Activated naive CD8-positive, alpha-beta T cell treated with anti-CD3 and anti-CD28 coated beads for 36 hours (primary cell): ENCODE measurements at regions not wholly inside any gene's neighbourhood (a gene's known extent, or its start where the extent isn't known, plus 50 kb on each side); places are given as distances from the start of the nearest gene placed in this dataset.

Experiments used
- DNase-seq: peaks from one replicate; pipeline ENCODE4 v3.0.0; 2021
- H3K27ac Mint-ChIP-seq: one replicate; pipeline ENCODE4 v1.8.0; 2022; ENCODE audit warnings: mild to moderate bottlenecking, moderate library complexity, mixed read lengths
- H3K27me3 Mint-ChIP-seq: one replicate; pipeline ENCODE4 v1.8.0; 2022; ENCODE audit warnings: mild to moderate bottlenecking, mixed read lengths
- H3K36me3 Mint-ChIP-seq: one replicate; pipeline ENCODE4 v1.8.0; 2021; ENCODE audit warnings: mild to moderate bottlenecking, mixed read lengths
- H3K4me1 Mint-ChIP-seq: one replicate; pipeline ENCODE4 v1.8.0; 2021; ENCODE audit warnings: mixed read lengths
- H3K4me3 Mint-ChIP-seq: one replicate; pipeline ENCODE4 v1.8.0; 2022; ENCODE audit warnings: mild to moderate bottlenecking, moderate library complexity, mixed read lengths
- H3K9me3 Mint-ChIP-seq: one replicate; pipeline ENCODE4 v1.8.0; 2022; ENCODE audit warnings: mixed read lengths

- H3K9me3 Mint-ChIP-seq = no peaks in the 10 kb centered on the region
- no peaks in the 10 kb centered on the region for H3K36me3 Mint-ChIP-seq
- no peaks in the 10 kb centered on the region for H3K4me1 Mint-ChIP-seq
- H3K4me3 Mint-ChIP-seq = no peak overlapping the region
- no peak for DNase-seq
- H3K27me3 Mint-ChIP-seq = peaks cover 4% of the 10 kb centered on the region
- H3K27ac Mint-ChIP-seq = no peak overlapping the region
These were observed 193.2 kb upstream of the MPHOSPH6 start for GRCh38 chr16:82363026-82363816.

GRCh38 chr16:82361885-82362284, 191.9 kb upstream of the MPHOSPH6 start:
- no peak overlapping the region for H3K4me3 Mint-ChIP-seq
- H3K9me3 Mint-ChIP-seq = no peaks in the 10 kb centered on the region
- H3K27ac Mint-ChIP-seq = no peak overlapping the region
- no peaks in the 10 kb centered on the region for H3K36me3 Mint-ChIP-seq
- H3K4me1 Mint-ChIP-seq = no peaks in the 10 kb centered on the region
- peaks cover 5% of the 10 kb centered on the region for H3K27me3 Mint-ChIP-seq
- DNase-seq = no peak

GRCh38 chr16:82360024-82360783, 190.2 kb upstream of the MPHOSPH6 start:
- Mint-ChIP-seq H3K36me3 (no peaks in the 10 kb centered on the region), H3K4me3 (no peak overlapping the region)

GRCh38 chr16:82358606-82359221, 188.7 kb upstream of the MPHOSPH6 start:
- no peak overlapping the region for H3K27ac Mint-ChIP-seq
- no peak for DNase-seq
- no peaks in the 10 kb centered on the region for H3K4me1 Mint-ChIP-seq
- no peaks in the 10 kb centered on the region for H3K36me3 Mint-ChIP-seq
- H3K27me3 Mint-ChIP-seq = peaks cover 5% of the 10 kb centered on the region
- H3K9me3 Mint-ChIP-seq = no peaks in the 10 kb centered on the region
- H3K4me3 Mint-ChIP-seq = no peak overlapping the region

More at GRCh38 chr16:82360024-82360783, 190.2 kb upstream of the MPHOSPH6 start:
- no peak for DNase-seq
- H3K4me1 Mint-ChIP-seq = no peaks in the 10 kb centered on the region
- H3K27ac Mint-ChIP-seq = no peak overlapping the region
- peaks cover 5% of the 10 kb centered on the region for H3K27me3 Mint-ChIP-seq
- H3K9me3 Mint-ChIP-seq = no peaks in the 10 kb centered on the region

GRCh38 chr16:82358161-82358560, 188.1 kb upstream of the MPHOSPH6 start:
- H3K27me3 Mint-ChIP-seq = peaks cover 5% of the 10 kb centered on the region
- no peak overlapping the region for H3K4me3 Mint-ChIP-seq
- no peak for DNase-seq
- no peak overlapping the region for H3K27ac Mint-ChIP-seq
- H3K9me3 Mint-ChIP-seq = no peaks in the 10 kb centered on the region
- H3K4me1 Mint-ChIP-seq = no peaks in the 10 kb centered on the region
- no peaks in the 10 kb centered on the region for H3K36me3 Mint-ChIP-seq

- peaks cover 5% of the 10 kb centered on the region for H3K27me3 Mint-ChIP-seq
- no peak for DNase-seq
- no peak overlapping the region for H3K27ac Mint-ChIP-seq
- no peak overlapping the region for H3K4me3 Mint-ChIP-seq
- H3K4me1 Mint-ChIP-seq = no peaks in the 10 kb centered on the region
- no peaks in the 10 kb centered on the region for H3K9me3 Mint-ChIP-seq
- no peaks in the 10 kb centered on the region for H3K36me3 Mint-ChIP-seq
These were observed 187.2 kb upstream of the MPHOSPH6 start for GRCh38 chr16:82357237-82357636.

GRCh38 chr16:82350560-82350959, 180.5 kb upstream of the MPHOSPH6 start:
- Mint-ChIP-seq H3K4me1 (no peaks in the 10 kb centered on the region), H3K36me3 (no peaks in the 10 kb centered on the region), H3K27me3 (no peaks in the 10 kb centered on the region), H3K27ac (no peak overlapping the region), H3K9me3 (no peaks in the 10 kb centered on the region), H3K4me3 (no peak overlapping the region)
- DNase-seq = no peak

GRCh38 chr16:82345318-82345717, 175.3 kb upstream of the MPHOSPH6 start:
- Mint-ChIP-seq H3K27ac (no peak overlapping the region), H3K4me3 (no peak overlapping the region), H3K27me3 (peaks cover 17% of the 10 kb centered on the region), H3K9me3 (no peaks in the 10 kb centered on the region), H3K36me3 (no peaks in the 10 kb centered on the region), H3K4me1 (no peaks in the 10 kb centered on the region)
- no peak for DNase-seq

- no peak for DNase-seq
- Mint-ChIP-seq H3K9me3 (no peaks in the 10 kb centered on the region), H3K27me3 (peaks cover 24% of the 10 kb centered on the region), H3K36me3 (no peaks in the 10 kb centered on the region), H3K4me1 (no peaks in the 10 kb centered on the region), H3K4me3 (no peak overlapping the region), H3K27ac (no peak overlapping the region)
These were observed 174.1 kb upstream of the MPHOSPH6 start for GRCh38 chr16:82344157-82344556.

GRCh38 chr16:82341146-82341669, 171.2 kb upstream of the MPHOSPH6 start:
- Mint-ChIP-seq H3K4me1 (no peaks in the 10 kb centered on the region), H3K27ac (no peak overlapping the region), H3K4me3 (no peak overlapping the region), H3K36me3 (no peaks in the 10 kb centered on the region), H3K27me3 (peaks cover 24% of the 10 kb centered on the region), H3K9me3 (no peaks in the 10 kb centered on the region)
- no peak for DNase-seq

- peaks cover 24% of the 10 kb centered on the region for H3K27me3 Mint-ChIP-seq
- H3K27ac Mint-ChIP-seq = no peak overlapping the region
- no peak for DNase-seq
- H3K4me1 Mint-ChIP-seq = no peaks in the 10 kb centered on the region
- H3K9me3 Mint-ChIP-seq = no peaks in the 10 kb centered on the region
- no peaks in the 10 kb centered on the region for H3K36me3 Mint-ChIP-seq
- H3K4me3 Mint-ChIP-seq = no peak overlapping the region
These were observed 170.5 kb upstream of the MPHOSPH6 start for GRCh38 chr16:82340531-82340930.

- H3K9me3 Mint-ChIP-seq = no peaks in the 10 kb centered on the region
- no peaks in the 10 kb centered on the region for H3K36me3 Mint-ChIP-seq
- no peak overlapping the region for H3K27ac Mint-ChIP-seq
- DNase-seq = no peak
- H3K27me3 Mint-ChIP-seq = peaks cover 17% of the 10 kb centered on the region
- no peak overlapping the region for H3K4me3 Mint-ChIP-seq
- H3K4me1 Mint-ChIP-seq = no peaks in the 10 kb centered on the region
These were observed 167.3 kb upstream of the MPHOSPH6 start for GRCh38 chr16:82337355-82337754.

- no peak overlapping the region for H3K27ac Mint-ChIP-seq
- no peak overlapping the region for H3K4me3 Mint-ChIP-seq
- H3K9me3 Mint-ChIP-seq = no peaks in the 10 kb centered on the region
These were observed 162.1 kb upstream of the MPHOSPH6 start for GRCh38 chr16:82331974-82332750.

GRCh38 chr16:82331397-82331796, 161.4 kb upstream of the MPHOSPH6 start:
- Mint-ChIP-seq H3K27ac (no peak overlapping the region), H3K9me3 (no peaks in the 10 kb centered on the region), H3K36me3 (peaks cover 3% of the 10 kb centered on the region), H3K27me3 (peaks cover 3% of the 10 kb centered on the region), H3K4me3 (no peak overlapping the region), H3K4me1 (no peaks in the 10 kb centered on the region)
- no peak for DNase-seq

More at GRCh38 chr16:82331974-82332750, 162.1 kb upstream of the MPHOSPH6 start:
- Mint-ChIP-seq H3K27me3 (no peaks in the 10 kb centered on the region), H3K36me3 (no peaks in the 10 kb centered on the region), H3K4me1 (no peaks in the 10 kb centered on the region)
- DNase-seq = no peak
